Loucy (cell line): ENCODE measurements at regions not wholly inside any gene's neighbourhood (a gene's known extent, or its start where the extent isn't known, plus 50 kb on each side); places are given as distances from the start of the nearest gene placed in this dataset.

ENCODE experiments used
- H2AFZ ChIP-seq: fragments of 200-600 bp; sonication (generic); 2 replicates; pipeline ENCODE4 v1.6.0; 2016; ENCODE audit warnings: antibody characterized with exemption, mild to moderate bottlenecking, low read length, moderate library complexity
- H3F3A ChIP-seq: fragments of 200-600 bp; 2 replicates; pipeline ENCODE4 v1.6.0; 2016; ENCODE audit warnings: antibody characterized with exemption, low read depth, mild to moderate bottlenecking
- H3K27me3 ChIP-seq: fragments of 200-600 bp; sonication (generic); 2 replicates; pipeline ENCODE4 v1.6.1; 2014; ENCODE audit warnings: low read length, mild to moderate bottlenecking; ENCODE audit not compliant: insufficient read depth, poor library complexity, severe bottlenecking
- H3K36me3 ChIP-seq: fragments of 200-600 bp; sonication (generic); 2 replicates; pipeline ENCODE4 v1.6.1; 2016; ENCODE audit warnings: low read length; ENCODE audit not compliant: insufficient read depth
- H3K4me1 ChIP-seq: fragments of 200-600 bp; sonication (generic); 2 replicates; pipeline ENCODE4 v1.5.1; 2014; ENCODE audit warnings: low read length, mild to moderate bottlenecking; ENCODE audit not compliant: insufficient read depth, poor library complexity, severe bottlenecking
- H3K4me2 ChIP-seq: fragments of 200-600 bp; sonication (generic); 2 replicates; pipeline ENCODE4 v1.6.0; 2014; ENCODE audit warnings: antibody characterized with exemption, low read length, low read depth, mild to moderate bottlenecking; ENCODE audit not compliant: poor library complexity, severe bottlenecking
- H3K4me3 ChIP-seq: fragments of 200-600 bp; sonication (generic); 2 replicates; pipeline ENCODE4 v1.5.1; 2014; ENCODE audit warnings: low read length, mild to moderate bottlenecking, mixed read lengths; ENCODE audit not compliant: poor library complexity, severe bottlenecking
- H3K79me2 ChIP-seq: fragments of 200-600 bp; sonication (generic); 2 replicates; pipeline ENCODE4 v1.6.1; 2014; ENCODE audit warnings: low read length; ENCODE audit not compliant: insufficient read depth
- H3K9ac ChIP-seq: fragments of 200-600 bp; sonication (generic); 2 replicates; pipeline ENCODE4 v1.6.0; 2014; ENCODE audit warnings: mild to moderate bottlenecking, low read depth, low read length, moderate library complexity; ENCODE audit not compliant: poor library complexity, severe bottlenecking
- H3K9me2 ChIP-seq: fragments of 200-600 bp; sonication (generic); replicated peaks from 2 replicates; pipeline ENCODE4 v1.6.1; 2016; ENCODE audit warnings: low read depth, low read length, mixed read lengths
- H3K9me3 ChIP-seq: fragments of 200-600 bp; sonication (generic); 2 replicates; pipeline ENCODE4 v1.6.1; 2014; ENCODE audit warnings: mild to moderate bottlenecking, antibody characterized with exemption, low read length, low read depth; ENCODE audit not compliant: insufficient read depth
- H4K20me1 ChIP-seq: fragments of 200-600 bp; sonication (generic); 2 replicates; pipeline ENCODE4 v1.6.0; 2014; ENCODE audit warnings: antibody characterized with exemption, low read length, mild to moderate bottlenecking; ENCODE audit not compliant: insufficient read depth, poor library complexity, severe bottlenecking
- CTCF ChIP-seq: fragments of 200-600 bp; sonication (generic); conservative IDR thresholded peaks from 2 replicates; pipeline ENCODE4 v1.5.1; 2014; ENCODE audit warnings: mild to moderate bottlenecking, antibody characterized with exemption, low read length
- EZH2phosphoT487 ChIP-seq: fragments of 200-600 bp; IDR thresholded peaks from 2 replicates; pipeline ENCODE4 v1.6.1; 2018; ENCODE audit warnings: antibody characterized with exemption, mild to moderate bottlenecking, moderate library complexity, borderline replicate concordance

GRCh38 chr14:42550310-42550709, 943.6 kb downstream of the LRFN5 start:
- Histone ChIP-seq H3K27me3 (no peaks in the 10 kb centered on the region), H2AFZ (no peak overlapping the region), H3K9me3 (no peaks in the 10 kb centered on the region; the same call in 1 of the 2 replicates), H3K4me2 (no peak overlapping the region), H3K9ac (no peak overlapping the region), H3K79me2 (no peaks in the 10 kb centered on the region), H4K20me1 (no peaks in the 10 kb centered on the region), H3K4me3 (no peak overlapping the region), H3K4me1 (no peaks in the 10 kb centered on the region), H3K9me2 (no peaks in the 10 kb centered on the region), H3K36me3 (no peaks in the 10 kb centered on the region), H3F3A (no peaks in the 10 kb centered on the region)
- TF ChIP-seq EZH2phosphoT487 (no peak), CTCF (no peak)

GRCh38 chr14:42548349-42548748, 941.7 kb downstream of the LRFN5 start:
- H3K4me1 ChIP-seq: no peaks in the 10 kb centered on the region
- no peak overlapping the region for H3K9ac ChIP-seq
- no peaks in the 10 kb centered on the region for H3K9me2 ChIP-seq
- H3K36me3 ChIP-seq: no peaks in the 10 kb centered on the region
- H3K79me2 ChIP-seq: no peaks in the 10 kb centered on the region
- H3K4me2 ChIP-seq: no peak overlapping the region
- H4K20me1 ChIP-seq: no peaks in the 10 kb centered on the region
- no peak overlapping the region for H2AFZ ChIP-seq
- TF ChIP-seq CTCF (no peak), EZH2phosphoT487 (no peak)
- H3K27me3 ChIP-seq: no peaks in the 10 kb centered on the region
- no peaks in the 10 kb centered on the region; the same call in 1 of the 2 replicates for H3K9me3 ChIP-seq
- H3K4me3 ChIP-seq: no peak overlapping the region
- H3F3A ChIP-seq: no peaks in the 10 kb centered on the region

- no peaks in the 10 kb centered on the region for H3K27me3 ChIP-seq
- H3K4me1 ChIP-seq: no peaks in the 10 kb centered on the region
- H3F3A ChIP-seq: no peaks in the 10 kb centered on the region
- no peaks in the 10 kb centered on the region for H3K36me3 ChIP-seq
- H3K4me3 ChIP-seq: no peak overlapping the region
- no peak overlapping the region for H3K4me2 ChIP-seq
- no peaks in the 10 kb centered on the region for H3K9me2 ChIP-seq
- no peaks in the 10 kb centered on the region for H4K20me1 ChIP-seq
- no peaks in the 10 kb centered on the region for H3K79me2 ChIP-seq
- TF ChIP-seq CTCF (no peak), EZH2phosphoT487 (no peak)
- H3K9me3 ChIP-seq: no peaks in the 10 kb centered on the region; the same call in 1 of the 2 replicates
- no peak overlapping the region for H3K9ac ChIP-seq
- no peak overlapping the region for H2AFZ ChIP-seq
Observed at GRCh38 chr14:42545636-42546035, 939.0 kb downstream of the LRFN5 start.
